ENCODE measurements at regions not wholly inside any gene's neighbourhood (a gene's known extent, or its start where the extent isn't known, plus 50 kb on each side); places are given as distances from the start of the nearest gene placed in this dataset.

- Histone ChIP-seq H2AFZ (ENCODE audit: low read length) (no peak overlapping the region), H3K4me1 (ENCODE audit: insufficient read depth, low read length) (no peaks in the 10 kb centered on the region), H4K20me1 (ENCODE audit: insufficient read depth, low read length) (no peaks in the 10 kb centered on the region), H3K4me2 (ENCODE audit: low read depth, low read length) (no peak overlapping the region), H3K79me2 (ENCODE audit: insufficient read depth, low read length) (no peaks in the 10 kb centered on the region), H3K36me3 (replicated peaks in 1 of 2; ENCODE audit: control insufficient read depth in 1 of 2, insufficient read depth in 2 of 2, low read length in 2 of 2) (no peaks in the 10 kb centered on the region), H3K27ac (ENCODE audit: extremely low read length, insufficient read depth, low read length) (no peak overlapping the region), H3K27me3 (ENCODE audit: control insufficient read depth in 1 of 2, insufficient read depth in 2 of 2, low read length in 2 of 2) (no peaks in the 10 kb centered on the region; a peak in 1 of 5 replicates), H3K9me3 (ENCODE audit: low read length) (0 out of 2 replicates have a peak, but pooled peaks cover 5% of the 10 kb centered on the region), H3K4me3 (replicated peaks in 1 of 3; ENCODE audit: insufficient read depth in 1 of 3, low read depth in 2 of 3, low read length in 3 of 3) (no peak overlapping the region), H3K9ac (ENCODE audit: insufficient read depth, low read depth, low read length) (no peak overlapping the region)
- TF ChIP-seq SALL2 (CRISPR knock-in tag; IDR thresholded peaks at IDR 0.05) (no peak), ZSCAN25 (CRISPR knock-in tag; IDR thresholded peaks at IDR 0.05) (no peak), ZNF207 (IDR thresholded peaks at IDR 0.05; ENCODE audit: borderline replicate concordance) (no peak), ZNF766 (CRISPR knock-in tag; IDR thresholded peaks at IDR 0.05; ENCODE audit: borderline replicate concordance) (no peak), ZUFSP (CRISPR knock-in tag; IDR thresholded peaks at IDR 0.05; ENCODE audit: borderline replicate concordance) (no peak), FOXM1 (CRISPR knock-in tag; IDR thresholded peaks at IDR 0.05) (no peak), EP300 (IDR thresholded peaks at IDR 0.05; ENCODE audit: low read depth in 2 of 2, low read length in 2 of 2) (no peak), EP300 (CRISPR knock-in tag; IDR thresholded peaks at IDR 0.05; ENCODE audit: borderline replicate concordance) (no peak), ATF6 (CRISPR knock-in tag; conservative IDR thresholded peaks at IDR 0.05) (no peak), ZNF512 (CRISPR knock-in tag; IDR thresholded peaks at IDR 0.05) (no peak), ZNF83 (CRISPR knock-in tag; IDR thresholded peaks at IDR 0.05; ENCODE audit: borderline replicate concordance) (no peak), ATAD3A (CRISPR knock-in tag; IDR thresholded peaks at IDR 0.05) (no peak), GMEB2 (CRISPR knock-in tag; IDR thresholded peaks at IDR 0.05; ENCODE audit: low read depth) (no peak), CBX2 (IDR thresholded peaks at IDR 0.05; ENCODE audit: low read depth, low read length) (no peak), CBX2 (CRISPR knock-in tag; IDR thresholded peaks at IDR 0.05; ENCODE audit: low read depth) (no peak)
- ChIA-PET CTCF (ENCODE audit: low intra/inter-chr PET ratio, low total read pairs) (no interaction called here), POLR2A (no interaction called here)
- BruUV-seq (replicated peaks), result no TSS peak
- DNase-seq (ENCODE audit: low spot score) (no peak), ATAC-seq (no peak), FAIRE-seq (no peak)
- in situ Hi-C loops (cut with HindIII; ENCODE audit: extremely low pct_ligation_motif_present, low pct_unique_long_range_greater_than_20kb) (no loop called here), intact Hi-C loops (cut with micrococcal nuclease; ENCODE audit: unreplicated experiment) (no loop called here)
- 6% methylated on average over 4 of the region's 4 CpGs for WGBS (ENCODE audit: low lambda C conversion rate)
Observed at GRCh38 chr18:72378016-72378415, 166.1 kb downstream of the CBLN2 start.

Measured in HepG2 (cell line).